ENCODE measurements at regions not wholly inside any gene's neighbourhood (a gene's known extent, or its start where the extent isn't known, plus 50 kb on each side); places are given as distances from the start of the nearest gene placed in this dataset.

DNA sequence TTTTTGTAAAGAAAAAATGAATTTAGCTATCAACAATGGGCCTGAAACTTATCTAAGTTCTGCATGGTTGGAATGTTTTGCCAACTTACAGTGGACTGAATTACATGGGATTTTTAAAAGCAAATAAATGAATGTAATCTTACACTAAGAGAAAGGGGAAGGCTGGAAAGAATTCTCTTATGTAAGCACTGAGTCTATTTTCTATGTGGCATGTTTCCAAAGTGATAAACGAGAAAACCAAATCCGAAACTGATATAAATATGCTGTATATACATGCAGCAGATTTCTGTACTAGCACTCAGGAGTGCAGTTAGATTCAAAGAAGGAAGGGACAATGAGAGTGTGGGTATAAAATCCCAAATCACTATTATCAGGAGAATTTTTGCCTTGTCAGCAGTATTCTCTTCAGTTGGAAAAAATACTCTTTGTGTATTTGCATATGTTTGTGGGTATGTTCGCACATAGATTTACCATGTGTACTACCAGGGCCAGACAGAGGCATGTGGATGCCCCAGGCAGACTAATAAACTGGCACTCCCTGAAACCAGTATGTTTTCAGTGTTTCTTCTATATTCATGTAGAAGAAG lies 334.3 kb upstream of the SEMA3D start:
- TF ChIP-seq POLR2A (IDR thresholded peaks at IDR 0.05) (no peak), POLR2AphosphoS5 (IDR thresholded peaks at IDR 0.05) (no peak), EP300 (IDR thresholded peaks at IDR 0.05) (no peak)
- TF ChIP-seq, protein P1, sequence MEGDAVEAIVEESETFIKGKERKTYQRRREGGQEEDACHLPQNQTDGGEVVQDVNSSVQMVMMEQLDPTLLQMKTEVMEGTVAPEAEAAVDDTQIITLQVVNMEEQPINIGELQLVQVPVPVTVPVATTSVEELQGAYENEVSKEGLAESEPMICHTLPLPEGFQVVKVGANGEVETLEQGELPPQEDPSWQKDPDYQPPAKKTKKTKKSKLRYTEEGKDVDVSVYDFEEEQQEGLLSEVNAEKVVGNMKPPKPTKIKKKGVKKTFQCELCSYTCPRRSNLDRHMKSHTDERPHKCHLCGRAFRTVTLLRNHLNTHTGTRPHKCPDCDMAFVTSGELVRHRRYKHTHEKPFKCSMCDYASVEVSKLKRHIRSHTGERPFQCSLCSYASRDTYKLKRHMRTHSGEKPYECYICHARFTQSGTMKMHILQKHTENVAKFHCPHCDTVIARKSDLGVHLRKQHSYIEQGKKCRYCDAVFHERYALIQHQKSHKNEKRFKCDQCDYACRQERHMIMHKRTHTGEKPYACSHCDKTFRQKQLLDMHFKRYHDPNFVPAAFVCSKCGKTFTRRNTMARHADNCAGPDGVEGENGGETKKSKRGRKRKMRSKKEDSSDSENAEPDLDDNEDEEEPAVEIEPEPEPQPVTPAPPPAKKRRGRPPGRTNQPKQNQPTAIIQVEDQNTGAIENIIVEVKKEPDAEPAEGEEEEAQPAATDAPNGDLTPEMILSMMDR (IDR thresholded peaks at IDR 0.05), result no peak
